Muscle layer of duodenum (tissue), 2 donors: ENCODE measurements at regions not wholly inside any gene's neighbourhood (a gene's known extent, or its start where the extent isn't known, plus 50 kb on each side); places are given as distances from the start of the nearest gene placed in this dataset.

Source experiments
- H3K27ac ChIP-seq: one replicate; pipeline ENCODE4 v1.7.0; 2013; ENCODE audit warnings: mild to moderate bottlenecking, low read length
- H3K27me3 ChIP-seq: one replicate; pipeline ENCODE4 v1.7.0; 2013; ENCODE audit warnings: low read depth, mild to moderate bottlenecking, control low read depth, low read length
- H3K36me3 ChIP-seq, 2 donors: one replicate each; pipeline ENCODE4 v1.7.0; 2013; ENCODE audit warnings: low read length in 2 of 2, control low read depth in 1 of 2, mild to moderate bottlenecking in 1 of 2; ENCODE audit not compliant: insufficient read depth in 2 of 2, control insufficient read depth in 1 of 2
- H3K4me1 ChIP-seq, 2 donors: one replicate each; pipeline ENCODE4 v1.7.0; 2013; ENCODE audit warnings: low read length in 2 of 2, mild to moderate bottlenecking in 2 of 2, control low read depth in 1 of 2, moderate library complexity in 1 of 2; ENCODE audit not compliant: insufficient read depth in 2 of 2, control insufficient read depth in 1 of 2
- H3K4me3 ChIP-seq, 2 donors: one replicate each; pipeline ENCODE4 v1.7.0; 2013; ENCODE audit warnings: low read length in 2 of 2, low read depth in 1 of 2, mild to moderate bottlenecking in 1 of 2
- H3K9me3 ChIP-seq, 2 donors: one replicate each; pipeline ENCODE4 v1.7.0; 2013; ENCODE audit warnings: low read length in 2 of 2, control low read depth in 1 of 2, mild to moderate bottlenecking in 1 of 2; ENCODE audit not compliant: control insufficient read depth in 1 of 2
- donor health status: healthy.

GRCh38 chr6:164113637-164114036 is 699.1 kb downstream of the QKI start:
- Histone ChIP-seq H3K9me3 (no peaks in the 10 kb centered on the region), H3K36me3 (no peaks in the 10 kb centered on the region), H3K27ac (no peak overlapping the region), H3K27me3 (no peaks in the 10 kb centered on the region), H3K4me1 (peaks cover 0 to 5% of the 10 kb centered on the region in 2 donors), H3K4me3 (no peak overlapping the region)

- H3K4me3 ChIP-seq, result peak overlapping the region in 1 of 2 donors; percentile 18
- no peaks in the 10 kb centered on the region for H3K9me3 ChIP-seq
- H3K27me3 ChIP-seq, result no peaks in the 10 kb centered on the region
- no peak overlapping the region for H3K27ac ChIP-seq
- H3K36me3 ChIP-seq, result no peaks in the 10 kb centered on the region
- H3K4me1 ChIP-seq, result peaks cover 0 to 5% of the 10 kb centered on the region in 2 donors
Observed at GRCh38 chr6:164109770-164110140, 695.2 kb downstream of the QKI start.

- no peaks in the 10 kb centered on the region for H3K9me3 ChIP-seq
- H3K36me3 ChIP-seq, result no peaks in the 10 kb centered on the region
- no peaks in the 10 kb centered on the region for H3K27me3 ChIP-seq
- H3K27ac ChIP-seq, result peak overlapping the region; percentile 8
- peak overlapping the region in 1 of 2 donors; percentile 18 for H3K4me3 ChIP-seq
- H3K4me1 ChIP-seq, result peaks cover 0 to 5% of the 10 kb centered on the region in 2 donors
Observed at GRCh38 chr6:164108869-164109769, 694.6 kb downstream of the QKI start.

- H3K27me3 ChIP-seq, result no peaks in the 10 kb centered on the region
- H3K27ac ChIP-seq, result no peak overlapping the region
- no peaks in the 10 kb centered on the region for H3K9me3 ChIP-seq
- H3K36me3 ChIP-seq, result no peaks in the 10 kb centered on the region
- H3K4me3 ChIP-seq, result no peak overlapping the region
- peaks cover 0 to 5% of the 10 kb centered on the region in 2 donors for H3K4me1 ChIP-seq
Observed at GRCh38 chr6:164108092-164108491, 693.6 kb downstream of the QKI start.

- peaks cover 0 to 5% of the 10 kb centered on the region in 2 donors for H3K4me1 ChIP-seq
- no peaks in the 10 kb centered on the region for H3K36me3 ChIP-seq
- no peak overlapping the region for H3K4me3 ChIP-seq
- H3K27me3 ChIP-seq, result no peaks in the 10 kb centered on the region
- H3K9me3 ChIP-seq, result no peaks in the 10 kb centered on the region
- H3K27ac ChIP-seq, result no peak overlapping the region
Observed at GRCh38 chr6:164107297-164107995, 692.9 kb downstream of the QKI start.

- Histone ChIP-seq H3K27me3 (no peaks in the 10 kb centered on the region), H3K27ac (no peak overlapping the region), H3K4me3 (no peak overlapping the region), H3K36me3 (no peaks in the 10 kb centered on the region), H3K4me1 (peaks cover 0 to 5% of the 10 kb centered on the region in 2 donors), H3K9me3 (no peaks in the 10 kb centered on the region)
Observed at GRCh38 chr6:164106345-164106769, 691.8 kb downstream of the QKI start.

GRCh38 chr6:164105705-164106104 is 691.2 kb downstream of the QKI start:
- Histone ChIP-seq H3K4me3 (no peak overlapping the region), H3K27me3 (no peaks in the 10 kb centered on the region), H3K9me3 (no peaks in the 10 kb centered on the region), H3K27ac (no peak overlapping the region), H3K36me3 (no peaks in the 10 kb centered on the region), H3K4me1 (peaks cover 0 to 5% of the 10 kb centered on the region in 2 donors)

GRCh38 chr6:164104432-164104831 is 689.9 kb downstream of the QKI start:
- Histone ChIP-seq H3K4me1 (peaks cover 0 to 3% of the 10 kb centered on the region in 2 donors), H3K27ac (no peak overlapping the region), H3K9me3 (no peaks in the 10 kb centered on the region), H3K27me3 (no peaks in the 10 kb centered on the region), H3K4me3 (no peak overlapping the region), H3K36me3 (no peaks in the 10 kb centered on the region)

- no peaks in the 10 kb centered on the region for H3K36me3 ChIP-seq
- H3K9me3 ChIP-seq, result no peaks in the 10 kb centered on the region
- no peaks in the 10 kb centered on the region for H3K27me3 ChIP-seq
- no peak overlapping the region for H3K27ac ChIP-seq
- no peaks in the 10 kb centered on the region for H3K4me1 ChIP-seq
- H3K4me3 ChIP-seq, result no peak overlapping the region
Observed at GRCh38 chr6:164102693-164103092, 688.2 kb downstream of the QKI start.

- Histone ChIP-seq H3K27ac (no peak overlapping the region), H3K9me3 (no peaks in the 10 kb centered on the region), H3K36me3 (no peaks in the 10 kb centered on the region), H3K27me3 (no peaks in the 10 kb centered on the region), H3K4me3 (no peak overlapping the region), H3K4me1 (no peaks in the 10 kb centered on the region)
Observed at GRCh38 chr6:164101859-164102258, 687.3 kb downstream of the QKI start.

GRCh38 chr6:164099269-164099865 is 684.8 kb downstream of the QKI start:
- H3K36me3 ChIP-seq, result no peaks in the 10 kb centered on the region
- no peaks in the 10 kb centered on the region for H3K27me3 ChIP-seq
- no peaks in the 10 kb centered on the region for H3K9me3 ChIP-seq
- H3K4me1 ChIP-seq, result no peaks in the 10 kb centered on the region
- H3K27ac ChIP-seq, result no peak overlapping the region
- no peak overlapping the region for H3K4me3 ChIP-seq
